ENCODE measurements at regions not wholly inside any gene's neighbourhood (a gene's known extent, or its start where the extent isn't known, plus 50 kb on each side); places are given as distances from the start of the nearest gene placed in this dataset.

- DNase-seq (ENCODE audit: low spot score), result no peak
Observed at GRCh38 chr5:2024986-2025721, 142.4 kb upstream of the IRX4 start.

- DNase-seq (ENCODE audit: low spot score), result no peak
Observed at GRCh38 chr5:2023196-2023595, 140.5 kb upstream of the IRX4 start.

- DNase-seq (ENCODE audit: low spot score), result no peak
Observed at GRCh38 chr5:2022436-2022835, 139.7 kb upstream of the IRX4 start.

- no peak for DNase-seq (ENCODE audit: low spot score)
Observed at GRCh38 chr5:2021484-2022176, 138.9 kb upstream of the IRX4 start.

- DNase-seq (ENCODE audit: low spot score), result no peak
Observed at GRCh38 chr5:2020730-2021129, 138.0 kb upstream of the IRX4 start.

- no peak for DNase-seq (ENCODE audit: low spot score)
Observed at GRCh38 chr5:2019716-2020115, 137.0 kb upstream of the IRX4 start.

GRCh38 chr5:2018390-2018724 is 135.6 kb upstream of the IRX4 start:
- no peak for DNase-seq (ENCODE audit: low spot score)

GRCh38 chr5:2017540-2018389 is 135.0 kb upstream of the IRX4 start:
- DNase-seq (ENCODE audit: low spot score), result peak; percentile 20

GRCh38 chr5:2015961-2016360 is 133.2 kb upstream of the IRX4 start:
- DNase-seq (ENCODE audit: low spot score), result no peak

GRCh38 chr5:2015124-2015848 is 132.6 kb upstream of the IRX4 start:
- DNase-seq (ENCODE audit: low spot score), result no peak

- no peak for DNase-seq (ENCODE audit: low spot score)
Observed at GRCh38 chr5:2014058-2014610, 131.4 kb upstream of the IRX4 start.

- no peak for DNase-seq (ENCODE audit: low spot score)
Observed at GRCh38 chr5:2013301-2014057, 130.8 kb upstream of the IRX4 start.

GRCh38 chr5:2012885-2013284 is 130.2 kb upstream of the IRX4 start:
- no peak for DNase-seq (ENCODE audit: low spot score)

GRCh38 chr5:2011481-2012411 is 129.0 kb upstream of the IRX4 start:
- DNase-seq (ENCODE audit: low spot score), result no peak

- DNase-seq (ENCODE audit: low spot score), result no peak
Observed at GRCh38 chr5:2010940-2011339, 128.2 kb upstream of the IRX4 start.

- no peak for DNase-seq (ENCODE audit: low spot score)
Observed at GRCh38 chr5:2009986-2010914, 127.5 kb upstream of the IRX4 start.

GRCh38 chr5:2008851-2009629 is 126.3 kb upstream of the IRX4 start:
- no peak for DNase-seq (ENCODE audit: low spot score)

GRCh38 chr5:2007878-2008501 is 125.3 kb upstream of the IRX4 start:
- no peak for DNase-seq (ENCODE audit: low spot score)
